SK-N-SH (cell line): ENCODE measurements at regions not wholly inside any gene's neighbourhood (a gene's known extent, or its start where the extent isn't known, plus 50 kb on each side); places are given as distances from the start of the nearest gene placed in this dataset.

ENCODE experiments used
- CTCF ChIA-PET: fragments of 300-600, 350-600 bp; formaldehyde crosslinking; extraction: SDS; loops from one replicate; lab custom pipeline; 2021; lab: Yijun Ruan, JAX
- POLR2A ChIA-PET: fragments of 350-600 bp; sonication (Branson Sonifier 250); formaldehyde crosslinking; extraction: SDS; loops from one replicate; lab custom pipeline; 2020; ENCODE audit warnings: antibody characterized with exemption, inconsistent platforms; lab: Yijun Ruan, JAX
- DNase-seq: peaks from one replicate; pipeline ENCODE4 v3.0.0; 2012
- H2AFZ ChIP-seq: fragments of 200-600 bp; sonication (generic); 2 replicates; pipeline ENCODE4 v1.8.1; 2016; ENCODE audit warnings: antibody characterized with exemption, mild to moderate bottlenecking, low read depth
- H3F3A ChIP-seq: fragments of 200-600 bp; sonication (generic); replicated peaks from 2 replicates; pipeline ENCODE3; 2016; ENCODE audit warnings: antibody characterized with exemption, mild to moderate bottlenecking; ENCODE audit not compliant: insufficient read depth
- H3K27ac ChIP-seq, 2 experiments: fragments of 200-500 bp in 1 of 2; fragments of 200-600 bp in 1 of 2; sonication (Bioruptor generic) in 1 of 2; sonication (generic), shearing (Covaris generic) in 1 of 2; 2 replicates each; pipeline versions ENCODE4 v1.5.1 to v1.6.1; 2014 to 2016; ENCODE audit warnings: low read depth in 2 of 2, inconsistent platforms in 1 of 2, low read length in 1 of 2, mild to moderate bottlenecking in 1 of 2, mixed read lengths in 1 of 2
- H3K27me3 ChIP-seq: fragments of 200-600 bp; sonication (generic), shearing (Covaris generic); 2 replicates; pipeline ENCODE4 v1.6.1; 2016; ENCODE audit warnings: mixed run types; ENCODE audit not compliant: insufficient read depth
- H3K36me3 ChIP-seq, 2 experiments: fragments of 200-500 bp in 1 of 2; fragments of 200-600 bp in 1 of 2; sonication (Bioruptor generic) in 1 of 2; sonication (generic) in 1 of 2; replicated peaks in 1 of 2; 2 replicates each; pipeline versions ENCODE3 to v1.5.1; 2014 to 2016; ENCODE audit warnings: low read length in 1 of 2, mild to moderate bottlenecking in 1 of 2; ENCODE audit not compliant: insufficient read depth in 2 of 2, control insufficient read depth in 1 of 2
- H3K4me1 ChIP-seq, 2 experiments: fragments of 200-500 bp in 1 of 2; fragments of 200-600 bp in 1 of 2; sonication (Bioruptor generic) in 1 of 2; sonication (generic), shearing (Covaris generic) in 1 of 2; 2 replicates each; pipeline versions ENCODE4 v1.5.1 to v1.6.1; 2014 to 2016; ENCODE audit warnings: low read depth in 1 of 2, low read length in 1 of 2, mixed run types in 1 of 2; ENCODE audit not compliant: insufficient read depth in 2 of 2, control insufficient read depth in 1 of 2
- H3K4me2 ChIP-seq: fragments of 200-600 bp; sonication (generic), shearing (Covaris generic); 2 replicates; pipeline ENCODE4 v1.6.1; 2017; ENCODE audit warnings: mixed run types
- H3K4me3 ChIP-seq, 2 experiments: fragments of 200-500 bp in 1 of 2; fragments of 200-600 bp in 1 of 2; sonication (Bioruptor generic) in 1 of 2; sonication (generic), shearing (Covaris generic) in 1 of 2; 2 replicates each; pipeline versions ENCODE4 v1.5.1 to v1.8.1; 2014 to 2016; ENCODE audit warnings: low read depth in 2 of 2, inconsistent platforms in 1 of 2, low read length in 1 of 2, mild to moderate bottlenecking in 1 of 2, mixed read lengths in 1 of 2, moderate library complexity in 1 of 2
- H3K79me2 ChIP-seq: fragments of 200-600 bp; sonication (generic); 2 replicates; pipeline ENCODE4 v1.8.1; 2017; ENCODE audit warnings: mild to moderate bottlenecking; ENCODE audit not compliant: insufficient read depth
- H3K9ac ChIP-seq: fragments of 200-600 bp; sonication (generic); 2 replicates; pipeline ENCODE4 v1.6.1; 2017; ENCODE audit warnings: mixed run types
- H3K9me2 ChIP-seq: fragments of 200-600 bp; sonication (generic); 2 replicates; pipeline ENCODE4 v1.6.1; 2017; ENCODE audit warnings: mixed run types
- H3K9me3 ChIP-seq: fragments of 200-600 bp; sonication (generic); 2 replicates; pipeline ENCODE4 v1.6.1; 2017; ENCODE audit warnings: mixed run types, mild to moderate bottlenecking, moderate library complexity
- H4K20me1 ChIP-seq: fragments of 200-600 bp; sonication (generic); 2 replicates; pipeline ENCODE4 v1.6.1; 2017; ENCODE audit warnings: mild to moderate bottlenecking, mixed run types; ENCODE audit not compliant: insufficient read depth
- CTCF ChIP-seq: fragments of 200-600 bp; sonication (generic); IDR thresholded peaks from 2 replicates; pipeline ENCODE4 v1.6.1; 2017; ENCODE audit warnings: antibody characterized with exemption, mild to moderate bottlenecking, moderate library complexity
- FOXM1 ChIP-seq: IDR thresholded peaks from 2 replicates; pipeline ENCODE4 v1.4.0; 2012; ENCODE audit warnings: low read depth, mild to moderate bottlenecking
- GATA2 ChIP-seq: sonication (generic); formaldehyde crosslinking; IDR thresholded peaks from 2 replicates; pipeline ENCODE4 v1.5.0; 2020; ENCODE audit warnings: mild to moderate bottlenecking, missing genetic modification reagents
- MEF2A ChIP-seq: IDR thresholded peaks from 2 replicates; pipeline ENCODE4 v1.4.0; 2012; ENCODE audit warnings: low read depth, borderline replicate concordance
- POLR2AphosphoS5 ChIP-seq: IDR thresholded peaks from 2 replicates; pipeline ENCODE4 v1.6.1; 2012; ENCODE audit warnings: low read depth, low read length
- RAD21 ChIP-seq: IDR thresholded peaks from 2 replicates; pipeline ENCODE4 v1.6.1; 2012; ENCODE audit warnings: mild to moderate bottlenecking, low read length
- RCOR1 ChIP-seq: fragments of 150-350 bp; IDR thresholded peaks from 2 replicates; pipeline ENCODE4 v1.6.1; 2017; ENCODE audit warnings: antibody characterized with exemption, low read length
- RFX5 ChIP-seq: IDR thresholded peaks from 2 replicates; pipeline ENCODE4 v1.6.1; 2012; ENCODE audit warnings: mild to moderate bottlenecking, improper control_type of control experiment, low read length
- USF1 ChIP-seq: IDR thresholded peaks from 2 replicates; pipeline ENCODE4 v1.4.0; 2012; ENCODE audit warnings: low read depth, borderline replicate concordance
- WGBS: methylation state at CpG from one replicate; pipeline ENCODE4 v1.1.6; 2017; ENCODE audit warnings: low lambda C conversion rate; 5-methylcytosine and 5-hydroxymethylcytosine counted together
- TF ChIP-seq, protein P1 (sequence below): fragments of 150-350 bp; IDR thresholded peaks from 2 replicates; pipeline ENCODE4 v1.6.1; 2016; ENCODE audit warnings: mild to moderate bottlenecking, low read depth, low read length

GRCh38 chr2:84033347-84033974, 425.6 kb downstream of the SUCLG1 start:
- DNase-seq: no peak

More at GRCh38 chr2:84033347-84033974, 425.6 kb downstream of the SUCLG1 start:
- TF ChIP-seq RFX5 (no peak), FOXM1 (no peak), RCOR1 (no peak), GATA2 (CRISPR knock-in tag) (no peak), USF1 (no peak), CTCF (no peak), RAD21 (no peak), MEF2A (no peak), POLR2AphosphoS5 (no peak)
- TF ChIP-seq, protein P1, sequence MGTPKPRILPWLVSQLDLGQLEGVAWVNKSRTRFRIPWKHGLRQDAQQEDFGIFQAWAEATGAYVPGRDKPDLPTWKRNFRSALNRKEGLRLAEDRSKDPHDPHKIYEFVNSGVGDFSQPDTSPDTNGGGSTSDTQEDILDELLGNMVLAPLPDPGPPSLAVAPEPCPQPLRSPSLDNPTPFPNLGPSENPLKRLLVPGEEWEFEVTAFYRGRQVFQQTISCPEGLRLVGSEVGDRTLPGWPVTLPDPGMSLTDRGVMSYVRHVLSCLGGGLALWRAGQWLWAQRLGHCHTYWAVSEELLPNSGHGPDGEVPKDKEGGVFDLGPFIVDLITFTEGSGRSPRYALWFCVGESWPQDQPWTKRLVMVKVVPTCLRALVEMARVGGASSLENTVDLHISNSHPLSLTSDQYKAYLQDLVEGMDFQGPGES: no peak
- TF ChIP-seq, all 33 proteins: peak for 0
- Histone ChIP-seq H3K36me3 (no peaks in the 10 kb centered on the region), H4K20me1 (no peaks in the 10 kb centered on the region), H3K9me2 (no peaks in the 10 kb centered on the region), H2AFZ (peak overlapping the region; percentile 53; the same call in 1 of the 2 replicates), H3K9me3 (no peaks in the 10 kb centered on the region), H3K79me2 (no peaks in the 10 kb centered on the region), H3K27me3 (no peaks in the 10 kb centered on the region), H3K4me2 (0 out of 2 replicates have a peak overlapping the region, but pooled peaks have one; percentile 37), H3K4me1 (no peaks in the 10 kb centered on the region), H3F3A (no peaks in the 10 kb centered on the region), H3K4me3 (peak overlapping the region; percentile 12 to 38; a peak in 2 of 4 replicates), H3K9ac (no peak overlapping the region), H3K27ac (no peak overlapping the region)
- ChIA-PET CTCF (interaction anchor here (1.2 to 1.9 kb wide), 2 partner anchors 10 to 11 kb away, joined by 3 to 14 read pairs; no protein-coding TSS in a partner anchor), POLR2A (no interaction called here)
- 2% methylated on average over 2 of the region's 2 CpGs for WGBS
